PFSK-1 (cell line): ENCODE measurements at regions not wholly inside any gene's neighbourhood (a gene's known extent, or its start where the extent isn't known, plus 50 kb on each side); places are given as distances from the start of the nearest gene placed in this dataset.

Experiments used
- FOXP2 ChIP-seq: optimal IDR thresholded peaks from 2 replicates; pipeline ENCODE3; 2011; ENCODE audit warnings: borderline replicate concordance, control low read depth, inconsistent platforms; ENCODE audit not compliant: insufficient read depth; ENCODE audit errors: extremely low read length, extremely low read depth
- POLR2AphosphoS5 ChIP-seq: IDR thresholded peaks from 2 replicates; pipeline ENCODE4 v1.6.1; 2012; ENCODE audit warnings: low read depth, mild to moderate bottlenecking, control low read depth, low read length, moderate library complexity
- REST ChIP-seq, 2 experiments: IDR thresholded peaks; 2 replicates each; pipeline versions ENCODE4 v1.6.1 to v1.8.0; 2011 to 2012; ENCODE audit warnings: low read depth in 2 of 2, low read length in 2 of 2, control low read depth in 1 of 2, inconsistent platforms in 1 of 2, mild to moderate bottlenecking in 1 of 2, moderate library complexity in 1 of 2; ENCODE audit not compliant: insufficient read depth in 1 of 2
- SIN3A ChIP-seq: IDR thresholded peaks from 2 replicates; pipeline ENCODE4 v1.6.1; 2012; ENCODE audit warnings: mild to moderate bottlenecking, low read length, moderate library complexity, borderline replicate concordance; ENCODE audit not compliant: insufficient read depth
- TAF1 ChIP-seq: IDR thresholded peaks from 2 replicates; pipeline ENCODE4 v1.6.1; 2012; ENCODE audit warnings: low read length, control low read depth, borderline replicate concordance; ENCODE audit not compliant: insufficient read depth

DNA sequence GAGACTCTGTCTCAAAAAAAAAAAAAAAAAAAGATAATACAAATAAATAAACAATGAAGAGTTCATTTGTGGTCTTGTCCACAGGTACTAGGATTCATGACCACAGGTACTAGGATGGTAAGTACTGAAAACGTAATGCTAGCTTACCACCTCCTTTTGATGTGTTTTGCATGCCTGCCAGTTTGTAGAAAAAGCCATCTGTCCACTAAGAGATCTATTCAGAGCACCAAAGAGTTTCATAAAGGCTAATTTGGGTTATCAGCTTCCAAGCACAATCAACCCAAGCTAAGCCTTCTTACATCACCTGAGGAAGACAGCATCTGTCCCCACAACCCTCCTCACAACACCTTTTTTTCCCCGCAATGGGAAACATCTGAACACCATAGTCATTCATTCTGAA, 477.2 kb downstream of the ZEB2 start:
- TF ChIP-seq POLR2AphosphoS5 (no peak), SIN3A (no peak), FOXP2 (no peak), REST (IDR thresholded peaks at IDR 0.05; ENCODE audit: insufficient read depth in 1 of 2, low read depth in 2 of 2, low read length in 2 of 2) (no peak), TAF1 (no peak)

DNA sequence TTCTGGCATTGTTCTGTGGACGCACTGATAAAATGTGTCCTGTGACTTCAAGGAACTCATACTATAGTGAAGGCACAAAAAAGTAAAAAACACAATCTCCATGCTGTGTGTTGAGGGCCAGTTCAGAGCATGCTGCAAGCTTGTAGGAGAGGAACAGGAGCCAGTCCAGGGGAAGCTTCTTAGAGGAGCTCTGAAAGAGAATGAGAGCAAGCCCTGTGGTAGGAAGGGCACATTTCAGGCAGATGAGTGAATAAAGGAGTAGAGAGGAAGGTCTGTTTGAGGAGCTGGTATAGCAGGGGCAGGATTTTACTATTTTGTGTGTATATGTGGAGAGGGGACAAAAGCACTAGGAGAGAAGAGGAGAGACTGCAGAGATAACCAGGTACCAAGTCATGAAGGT, 478.3 kb downstream of the ZEB2 start:
- TF ChIP-seq REST (IDR thresholded peaks at IDR 0.05; ENCODE audit: insufficient read depth in 1 of 2, low read depth in 2 of 2, low read length in 2 of 2), result no peak
- TF ChIP-seq POLR2AphosphoS5, result no peak
- TF ChIP-seq SIN3A, result no peak
- no peak for TF ChIP-seq TAF1

DNA sequence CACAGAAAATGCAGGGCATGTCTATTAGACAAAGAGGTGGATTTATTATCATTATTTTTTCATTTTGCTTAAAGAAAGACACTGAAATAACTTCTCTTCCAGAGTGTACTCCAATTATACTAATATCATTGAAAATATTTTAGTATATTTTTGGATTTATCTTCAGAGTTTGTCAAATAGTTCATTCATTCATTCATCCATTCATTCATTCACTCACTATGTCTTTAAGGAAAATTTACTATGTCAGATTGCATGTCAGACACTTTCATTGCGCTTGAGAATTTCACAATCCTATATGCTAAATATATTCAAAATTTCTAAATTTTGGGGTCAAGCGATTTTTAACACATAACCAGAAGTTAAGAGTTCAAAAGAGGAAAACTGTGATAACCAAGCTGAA, 479.1 kb downstream of the ZEB2 start:
- no peak for TF ChIP-seq REST (IDR thresholded peaks at IDR 0.05; ENCODE audit: insufficient read depth in 1 of 2, low read depth in 2 of 2, low read length in 2 of 2)

GRCh38 chr2:144032566-144032965, 487.4 kb downstream of the ZEB2 start:
- TF ChIP-seq FOXP2 (no peak), TAF1 (no peak)

DNA sequence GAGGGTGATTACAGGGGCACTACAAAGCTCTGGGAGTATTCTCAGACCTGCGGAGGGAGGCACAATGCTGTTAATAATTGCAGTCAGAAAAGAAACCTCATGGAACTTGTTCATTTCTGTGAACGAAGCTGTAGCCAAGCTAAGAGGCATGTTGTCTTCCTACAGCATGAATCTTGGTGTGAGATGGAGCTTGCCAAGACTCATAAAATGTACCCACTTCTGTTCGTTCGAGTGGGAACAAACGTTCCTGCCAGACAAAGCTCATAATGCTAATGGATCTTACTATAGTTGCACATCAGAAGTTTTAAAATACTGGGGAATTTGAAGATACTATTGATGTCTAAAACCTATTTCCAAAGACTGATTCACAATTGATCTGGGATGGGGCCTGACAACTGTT, 489.1 kb downstream of the ZEB2 start:
- TF ChIP-seq TAF1, result no peak
- TF ChIP-seq POLR2AphosphoS5, result no peak

- TF ChIP-seq REST (IDR thresholded peaks at IDR 0.05; ENCODE audit: insufficient read depth in 1 of 2, low read depth in 2 of 2, low read length in 2 of 2), result no peak
- TF ChIP-seq SIN3A, result no peak
- no peak for TF ChIP-seq FOXP2
- TF ChIP-seq POLR2AphosphoS5, result no peak
- TF ChIP-seq TAF1, result no peak
Measured at GRCh38 chr2:144027593-144027992, 492.3 kb downstream of the ZEB2 start.
